Activated CD8-positive, alpha-beta memory T cell treated with anti-CD3 and anti-CD28 coated beads for 48 hours (primary cell): ENCODE measurements at regions not wholly inside any gene's neighbourhood (a gene's known extent, or its start where the extent isn't known, plus 50 kb on each side); places are given as distances from the start of the nearest gene placed in this dataset.

Source experiments
- DNase-seq, 3 experiments: peaks; one replicate each; pipeline ENCODE4 v3.0.0-alpha.2; 2020; ENCODE audit warnings: low read depth in 2 of 3, low spot score in 2 of 3

DNA sequence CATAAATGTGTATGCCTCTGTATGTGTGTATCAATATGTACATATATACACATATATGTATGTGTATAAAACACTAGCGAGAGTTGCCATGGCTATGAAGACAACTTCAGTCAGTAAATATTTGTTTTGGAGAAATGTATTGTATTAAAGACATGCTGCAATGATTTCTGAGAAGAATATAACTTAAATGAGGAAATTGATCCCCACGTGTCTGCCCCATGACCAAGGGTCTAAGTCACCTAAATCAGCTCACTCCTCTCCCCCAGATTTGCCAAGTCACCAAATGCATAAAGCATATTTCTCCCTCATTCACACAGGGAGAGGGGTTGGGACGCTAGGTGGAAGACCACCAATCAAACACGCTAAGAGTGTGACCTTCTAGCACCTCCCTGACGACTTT, 58.3 kb upstream of the LYST start:
- DNase-seq, result no peak

DNA sequence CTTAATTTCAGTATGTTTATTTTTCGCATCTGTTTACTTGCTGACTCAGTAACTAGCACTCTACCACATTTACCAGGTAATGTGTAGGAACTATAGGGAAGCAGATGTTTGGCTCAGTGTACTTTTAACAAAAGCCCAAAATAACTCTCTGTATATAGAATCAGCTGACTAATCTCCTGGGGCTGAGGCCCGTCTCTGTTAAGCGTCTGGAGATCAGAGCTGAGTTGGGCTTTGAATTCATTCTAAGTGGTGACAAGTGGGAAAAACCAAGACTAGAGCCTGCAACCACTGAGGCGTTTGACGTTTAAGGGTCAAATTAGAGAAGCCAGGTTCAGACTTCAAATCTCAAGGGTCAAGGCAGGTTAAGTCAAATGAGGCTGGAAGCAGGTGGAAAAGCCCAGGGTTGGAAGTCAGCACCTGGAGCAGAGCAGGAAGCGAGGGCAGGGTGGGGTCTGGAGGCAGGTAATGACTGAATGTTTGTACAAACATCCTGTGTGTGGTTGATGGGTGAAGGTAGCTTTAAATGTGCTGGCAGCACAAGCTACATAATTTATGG, 56.8 kb upstream of the LYST start:
- DNase-seq, result no peak

DNA sequence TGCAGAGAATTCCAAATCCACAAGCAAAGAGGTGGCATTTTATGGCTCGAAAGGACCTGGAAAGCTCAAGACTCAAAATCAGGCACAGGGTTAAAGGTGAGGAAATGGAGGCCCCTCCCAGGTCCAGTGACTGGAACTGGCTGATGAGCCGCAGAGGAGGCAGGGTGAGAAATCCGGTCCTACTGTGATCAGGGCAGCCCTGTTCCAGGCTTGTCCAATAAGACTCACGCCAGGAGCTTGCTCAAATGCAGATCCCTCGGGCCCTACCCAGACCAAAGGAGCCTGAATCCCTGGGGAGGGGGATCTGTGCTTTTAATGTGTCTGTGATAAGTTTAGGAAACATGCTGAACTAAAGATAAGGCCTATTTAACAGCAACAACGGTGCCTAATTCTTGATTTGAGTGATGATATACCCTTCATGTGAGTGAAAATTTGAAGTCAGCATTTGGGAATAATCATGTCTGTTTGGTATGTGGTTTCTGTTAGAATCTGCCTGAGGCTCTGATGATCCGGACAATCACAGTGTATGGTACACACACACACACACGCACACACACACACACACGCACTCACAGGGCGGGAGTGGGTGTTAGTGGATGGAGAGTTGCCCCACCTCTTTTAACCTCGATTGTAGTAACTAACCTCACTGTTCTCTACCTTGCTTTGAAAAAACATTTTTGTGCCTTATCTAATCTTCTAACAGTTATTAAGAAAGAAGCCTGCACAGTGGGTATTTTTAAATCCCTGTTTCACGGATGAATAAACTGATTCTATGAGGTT, 54.1 kb upstream of the LYST start:
- DNase-seq, result no peak

DNA sequence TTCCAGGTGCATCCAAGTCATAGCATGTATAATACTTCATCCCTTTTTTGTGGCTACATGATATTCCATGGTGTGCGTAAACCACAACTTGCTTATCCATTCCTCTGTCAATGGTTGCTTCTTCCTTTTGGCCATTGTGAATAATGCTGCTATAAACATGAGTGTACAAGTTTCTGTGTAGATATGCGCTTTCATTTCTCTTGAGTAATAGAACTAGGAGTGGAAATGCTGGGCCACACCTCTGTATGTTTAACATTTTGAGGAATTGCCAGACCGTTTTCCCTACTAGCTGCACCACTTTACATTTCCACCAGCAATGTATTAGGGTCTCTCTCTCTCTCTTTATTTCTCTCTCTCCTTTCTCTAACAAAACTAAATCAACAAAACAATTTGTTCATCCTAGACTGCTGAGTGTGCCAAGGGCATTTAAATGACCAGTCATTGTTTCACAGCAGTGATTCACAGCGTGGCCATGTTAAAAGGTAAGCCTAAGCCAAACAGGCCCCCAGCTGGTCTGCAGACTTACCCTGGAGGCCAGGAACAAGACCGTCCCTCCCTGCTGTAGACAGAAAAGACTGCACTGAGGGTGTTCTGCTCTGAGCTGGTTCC, 53.2 kb upstream of the LYST start:
- no peak for DNase-seq

DNA sequence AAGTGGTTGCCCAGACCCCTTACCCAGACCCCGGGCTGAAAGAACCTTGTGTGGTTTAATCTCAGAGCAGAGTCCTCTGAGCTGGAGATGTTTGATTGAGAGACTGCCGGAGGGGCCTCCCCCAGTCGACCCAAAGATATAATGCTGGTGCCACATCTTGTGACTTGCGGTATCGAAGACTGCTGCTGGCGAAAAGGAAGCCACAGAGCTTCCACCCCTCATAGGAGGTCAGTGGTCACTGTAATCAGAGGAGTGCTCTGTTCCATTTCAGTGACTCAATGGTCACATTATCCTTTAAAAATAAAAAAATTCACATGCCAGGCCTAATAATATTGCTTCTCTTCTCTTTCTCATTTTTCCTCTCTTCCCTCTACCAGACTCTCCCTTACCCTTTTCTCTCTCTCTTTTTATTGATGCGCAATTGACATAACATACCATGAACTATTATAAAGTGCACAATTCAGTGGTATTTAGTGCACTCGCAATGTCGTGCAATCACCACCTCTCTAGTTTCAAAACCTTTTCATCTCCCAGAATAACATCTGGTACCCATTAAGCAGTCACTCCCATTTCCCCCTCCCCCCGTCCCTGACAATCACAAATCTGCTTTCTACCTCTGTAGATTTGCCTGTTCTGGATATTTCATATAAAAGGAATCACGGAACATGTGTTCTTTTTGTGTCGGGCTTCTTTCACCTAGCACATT, 52.6 kb upstream of the LYST start:
- DNase-seq, result no peak

DNA sequence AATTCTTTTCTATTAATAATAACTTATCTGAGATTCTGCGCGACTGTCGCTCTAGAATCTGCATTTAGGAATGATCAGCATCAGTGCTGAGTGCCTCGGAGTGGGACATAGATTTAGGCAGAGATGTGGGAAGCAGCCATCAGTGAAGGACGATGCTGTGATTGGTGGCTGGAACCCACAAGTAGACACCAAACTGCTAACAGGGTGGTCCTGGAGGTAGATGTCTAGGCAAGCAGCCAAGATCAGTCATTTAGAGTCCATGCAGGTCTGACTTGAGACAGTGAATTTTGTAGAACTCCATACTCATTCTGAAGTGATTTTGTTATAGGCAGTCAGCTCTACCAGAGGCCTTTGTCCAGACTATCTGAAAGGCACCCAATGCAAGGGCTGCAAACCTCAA, 51.8 kb upstream of the LYST start:
- DNase-seq, result no peak

DNA sequence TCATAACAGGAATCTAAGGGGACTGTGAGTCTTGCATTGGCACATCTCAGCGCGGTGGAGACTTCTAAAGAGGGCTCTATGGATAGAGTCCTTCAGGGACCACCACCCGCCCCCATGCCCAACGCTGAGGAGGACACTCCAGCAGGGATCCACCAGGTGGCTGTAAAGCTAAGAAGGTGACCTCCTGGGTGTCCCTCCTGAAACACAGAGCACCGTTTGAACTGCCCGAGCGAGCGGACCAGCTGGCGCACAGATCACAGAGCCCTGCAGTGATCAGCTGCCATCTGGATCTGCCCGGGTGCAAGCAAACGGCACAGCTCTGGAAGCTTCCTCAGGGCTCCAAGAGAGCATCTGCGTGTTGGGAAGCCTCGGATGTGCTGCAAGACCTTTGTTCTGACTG, 51.3 kb upstream of the LYST start:
- DNase-seq, result no peak

DNA sequence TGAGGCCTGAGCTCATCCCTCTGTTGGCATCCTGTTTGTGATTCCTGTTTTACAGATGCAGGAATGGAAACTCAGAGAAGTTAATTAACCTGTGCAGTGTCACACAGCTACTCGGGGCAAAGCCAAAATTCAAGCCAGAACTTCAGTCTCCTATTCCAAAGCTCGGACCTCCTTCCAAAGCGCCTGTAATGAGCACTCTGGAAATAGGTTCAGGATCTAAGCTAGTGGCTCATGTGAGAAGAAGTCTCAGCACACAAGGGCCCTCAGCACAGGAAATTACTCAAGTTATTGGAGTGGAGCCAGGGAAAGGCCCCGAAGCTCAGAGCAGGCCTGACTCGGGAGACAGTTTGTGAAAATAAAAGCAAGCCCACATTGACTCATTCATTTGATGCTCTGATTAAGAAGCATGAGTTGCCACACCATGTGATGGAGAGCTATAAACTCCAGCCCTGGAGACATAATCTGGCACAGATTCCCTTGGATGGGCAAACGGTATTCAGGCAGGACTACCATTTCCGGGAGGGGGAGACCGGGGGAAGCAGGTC, 50.6 kb upstream of the LYST start:
- DNase-seq, result peak in 2 of 3 experiments; percentile 24 to 26
